Ovary (tissue), 3 donors: ENCODE measurements at regions not wholly inside any gene's neighbourhood (a gene's known extent, or its start where the extent isn't known, plus 50 kb on each side); places are given as distances from the start of the nearest gene placed in this dataset.

ENCODE experiments used
- EP300 ChIP-seq: sonication (generic); formaldehyde crosslinking; IDR thresholded peaks from one replicate; pipeline ENCODE4 v1.6.1; 2017; ENCODE audit warnings: antibody characterized with exemption
- POLR2A ChIP-seq: fragments of 450-650 bp; IDR thresholded peaks from one replicate; pipeline ENCODE4 v1.6.1; 2017; ENCODE audit warnings: antibody characterized with exemption, mild to moderate bottlenecking, moderate library complexity
- TF ChIP-seq, protein P1 (sequence below), 3 donors: fragments of 450-650 bp in 2 of 3; fragments of 200-600 bp in 1 of 3; IDR thresholded peaks; one replicate each; pipeline versions ENCODE4 v1.5.1 to v1.8.0; 2016 to 2022; ENCODE audit warnings: antibody characterized with exemption in 3 of 3, mild to moderate bottlenecking in 1 of 3
- donor health status: DM: no; HTN: no; CAD: no.

DNA sequence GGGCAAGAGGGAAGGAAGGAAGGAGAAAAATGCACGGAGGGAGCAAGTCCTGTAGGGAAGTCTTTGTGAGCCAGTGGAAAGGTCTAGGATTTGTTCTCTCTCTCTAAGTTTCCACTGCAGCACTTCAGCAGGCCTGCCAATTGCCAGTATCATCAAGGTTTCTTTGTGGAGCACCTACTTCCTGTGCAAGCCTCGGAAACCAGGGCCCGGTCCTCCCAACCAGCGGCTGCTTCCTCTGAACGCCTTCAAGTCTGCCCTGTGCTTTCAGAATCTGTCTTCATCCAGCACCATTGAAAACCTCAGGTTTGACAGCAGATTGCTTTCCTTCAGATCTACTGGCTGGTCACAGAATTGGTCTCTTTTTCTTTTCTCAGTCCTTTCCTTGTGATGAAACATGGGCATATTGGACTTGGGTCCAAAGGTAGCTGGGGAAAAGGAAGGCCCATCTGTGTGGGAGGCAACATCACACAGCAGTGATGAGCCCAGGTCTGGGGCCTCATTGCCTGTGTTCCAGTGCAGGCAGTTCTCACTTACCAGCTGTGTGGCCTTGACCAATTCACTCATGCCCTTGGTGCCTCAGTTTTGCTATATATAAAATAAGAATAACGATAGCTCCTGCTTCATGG, 144.5 kb downstream of the SEC16B start:
- TF ChIP-seq POLR2A = no peak
- TF ChIP-seq, protein P1, sequence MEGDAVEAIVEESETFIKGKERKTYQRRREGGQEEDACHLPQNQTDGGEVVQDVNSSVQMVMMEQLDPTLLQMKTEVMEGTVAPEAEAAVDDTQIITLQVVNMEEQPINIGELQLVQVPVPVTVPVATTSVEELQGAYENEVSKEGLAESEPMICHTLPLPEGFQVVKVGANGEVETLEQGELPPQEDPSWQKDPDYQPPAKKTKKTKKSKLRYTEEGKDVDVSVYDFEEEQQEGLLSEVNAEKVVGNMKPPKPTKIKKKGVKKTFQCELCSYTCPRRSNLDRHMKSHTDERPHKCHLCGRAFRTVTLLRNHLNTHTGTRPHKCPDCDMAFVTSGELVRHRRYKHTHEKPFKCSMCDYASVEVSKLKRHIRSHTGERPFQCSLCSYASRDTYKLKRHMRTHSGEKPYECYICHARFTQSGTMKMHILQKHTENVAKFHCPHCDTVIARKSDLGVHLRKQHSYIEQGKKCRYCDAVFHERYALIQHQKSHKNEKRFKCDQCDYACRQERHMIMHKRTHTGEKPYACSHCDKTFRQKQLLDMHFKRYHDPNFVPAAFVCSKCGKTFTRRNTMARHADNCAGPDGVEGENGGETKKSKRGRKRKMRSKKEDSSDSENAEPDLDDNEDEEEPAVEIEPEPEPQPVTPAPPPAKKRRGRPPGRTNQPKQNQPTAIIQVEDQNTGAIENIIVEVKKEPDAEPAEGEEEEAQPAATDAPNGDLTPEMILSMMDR (IDR thresholded peaks at IDR 0.05) = no peak
- no peak for TF ChIP-seq EP300
